OCI-LY1 (cell line): ENCODE measurements at regions not wholly inside any gene's neighbourhood (a gene's known extent, or its start where the extent isn't known, plus 50 kb on each side); places are given as distances from the start of the nearest gene placed in this dataset.

Experiments used
- EZH2 ChIP-seq: fragments of 200-600 bp; sonication (generic), shearing (Covaris generic); IDR thresholded peaks from 2 replicates; pipeline ENCODE4 v1.8.0; 2017; ENCODE audit warnings: borderline replicate concordance, mixed run types, mild to moderate bottlenecking, antibody characterized with exemption, low read length, moderate library complexity, mixed read lengths
- TF ChIP-seq, protein P1 (sequence below): fragments of 200-600 bp; sonication (generic), shearing (Covaris generic); IDR thresholded peaks from 2 replicates; pipeline ENCODE4 v1.5.1; 2017; ENCODE audit warnings: mild to moderate bottlenecking, antibody characterized with exemption, low read length, moderate library complexity, mixed read lengths

DNA sequence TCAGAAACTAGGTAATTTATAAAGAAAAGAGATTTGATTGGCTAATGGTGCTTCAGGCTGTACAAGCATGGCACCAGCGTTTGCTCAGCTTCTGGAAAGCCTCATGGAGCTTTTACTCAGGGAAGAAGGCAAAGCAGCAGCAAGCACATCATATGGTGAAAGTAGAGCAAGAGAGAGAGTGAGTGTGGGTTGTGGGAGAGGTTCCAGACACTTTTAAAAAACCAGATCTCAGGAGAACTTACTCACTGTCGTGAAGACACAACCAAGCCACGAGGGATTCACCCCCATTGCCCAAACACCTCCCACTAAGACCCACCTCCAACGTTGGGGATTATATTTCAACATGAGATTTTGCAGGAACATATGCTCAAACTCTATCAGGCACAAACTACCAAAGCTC is 554.6 kb upstream of the TNP1 start:
- TF ChIP-seq, protein P1, sequence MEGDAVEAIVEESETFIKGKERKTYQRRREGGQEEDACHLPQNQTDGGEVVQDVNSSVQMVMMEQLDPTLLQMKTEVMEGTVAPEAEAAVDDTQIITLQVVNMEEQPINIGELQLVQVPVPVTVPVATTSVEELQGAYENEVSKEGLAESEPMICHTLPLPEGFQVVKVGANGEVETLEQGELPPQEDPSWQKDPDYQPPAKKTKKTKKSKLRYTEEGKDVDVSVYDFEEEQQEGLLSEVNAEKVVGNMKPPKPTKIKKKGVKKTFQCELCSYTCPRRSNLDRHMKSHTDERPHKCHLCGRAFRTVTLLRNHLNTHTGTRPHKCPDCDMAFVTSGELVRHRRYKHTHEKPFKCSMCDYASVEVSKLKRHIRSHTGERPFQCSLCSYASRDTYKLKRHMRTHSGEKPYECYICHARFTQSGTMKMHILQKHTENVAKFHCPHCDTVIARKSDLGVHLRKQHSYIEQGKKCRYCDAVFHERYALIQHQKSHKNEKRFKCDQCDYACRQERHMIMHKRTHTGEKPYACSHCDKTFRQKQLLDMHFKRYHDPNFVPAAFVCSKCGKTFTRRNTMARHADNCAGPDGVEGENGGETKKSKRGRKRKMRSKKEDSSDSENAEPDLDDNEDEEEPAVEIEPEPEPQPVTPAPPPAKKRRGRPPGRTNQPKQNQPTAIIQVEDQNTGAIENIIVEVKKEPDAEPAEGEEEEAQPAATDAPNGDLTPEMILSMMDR = no peak
- TF ChIP-seq EZH2 = no peak
